NCI-H2196 treated with DMSO at 0.1 percent for 48 hours (cell line): ENCODE measurements at regions not wholly inside any gene's neighbourhood (a gene's known extent, or its start where the extent isn't known, plus 50 kb on each side); places are given as distances from the start of the nearest gene placed in this dataset.
A peak's percentile ranks its signal among the peaks of the same experiment; 100 is the strongest.
"Not testable (repeated sequence)": the region's sequence is repeated elsewhere in the genome, so short reads cannot be mapped to it uniquely, and the experiment has no call there.

Experiments
- DNase-seq: peaks from one replicate; lab custom pipeline; 2025; ENCODE audit not compliant: unreplicated experiment; lab: John Stamatoyannopoulos, UW

GRCh38 chr6:4274382-4275082 lies 139.2 kb upstream of the ECI2 start:
- DNase-seq, result no peak

DNA sequence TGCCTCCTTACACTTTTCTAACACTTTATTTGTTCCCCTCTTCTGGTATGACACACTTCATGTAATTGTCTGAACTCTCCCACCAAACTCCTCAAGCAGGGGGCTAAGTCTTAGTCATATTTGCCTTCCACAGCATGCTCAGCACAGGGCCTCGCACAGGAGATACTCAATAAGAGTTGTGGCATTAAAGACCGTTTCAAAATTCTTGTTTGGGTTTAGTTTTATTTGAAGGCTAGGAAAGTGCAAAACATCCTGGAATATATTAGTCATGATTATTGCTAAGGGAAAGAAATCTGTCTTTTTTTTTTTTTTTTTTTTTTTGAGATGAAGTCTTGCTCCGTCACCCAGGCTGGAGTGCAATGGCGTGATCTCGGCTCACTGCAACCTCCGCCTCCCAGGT lies 137.6 kb upstream of the ECI2 start:
- DNase-seq, result no peak

GRCh38 chr6:4271761-4272470 lies 136.5 kb upstream of the ECI2 start:
- no peak for DNase-seq

DNA sequence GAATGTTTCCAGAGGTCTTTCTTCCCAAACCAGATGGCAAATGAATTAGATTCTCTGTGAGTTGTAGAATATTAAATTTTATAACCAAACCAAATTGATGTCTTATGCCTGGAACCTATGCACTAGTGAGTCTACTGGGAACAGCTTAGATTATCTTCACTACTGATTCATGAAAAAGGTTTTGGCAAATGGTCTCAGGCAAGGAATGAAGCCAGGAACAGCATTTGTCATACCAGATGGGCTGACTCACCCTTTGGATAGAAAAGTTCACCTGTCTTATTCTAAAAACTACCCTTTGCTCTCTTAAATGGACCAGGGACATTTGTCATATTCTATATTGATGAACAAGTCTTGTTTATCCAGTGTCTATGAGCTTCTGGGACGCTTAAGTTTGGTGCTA lies 135.4 kb upstream of the ECI2 start:
- DNase-seq, result no peak

DNA sequence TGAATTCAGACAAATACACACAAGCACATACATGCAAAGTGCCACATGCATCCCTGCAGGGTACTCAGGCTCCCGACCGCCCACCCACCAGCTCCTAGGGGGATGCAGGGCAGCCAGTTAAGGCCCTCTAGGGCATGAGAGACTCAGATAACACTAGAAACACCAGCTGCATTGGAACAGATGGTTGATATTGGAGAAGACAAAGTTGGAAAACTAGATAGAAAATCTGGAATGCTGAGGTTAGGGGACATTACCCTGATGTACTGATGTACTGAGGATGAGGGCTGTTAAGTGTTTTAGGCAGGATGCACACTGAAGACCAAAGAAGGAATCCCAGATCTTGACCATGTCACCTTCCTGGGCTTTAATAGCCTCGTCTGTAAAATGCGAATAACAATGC lies 134.6 kb upstream of the ECI2 start:
- DNase-seq, result no peak

- no peak for DNase-seq
These were observed 132.8 kb upstream of the ECI2 start for GRCh38 chr6:4268171-4268570.

DNA sequence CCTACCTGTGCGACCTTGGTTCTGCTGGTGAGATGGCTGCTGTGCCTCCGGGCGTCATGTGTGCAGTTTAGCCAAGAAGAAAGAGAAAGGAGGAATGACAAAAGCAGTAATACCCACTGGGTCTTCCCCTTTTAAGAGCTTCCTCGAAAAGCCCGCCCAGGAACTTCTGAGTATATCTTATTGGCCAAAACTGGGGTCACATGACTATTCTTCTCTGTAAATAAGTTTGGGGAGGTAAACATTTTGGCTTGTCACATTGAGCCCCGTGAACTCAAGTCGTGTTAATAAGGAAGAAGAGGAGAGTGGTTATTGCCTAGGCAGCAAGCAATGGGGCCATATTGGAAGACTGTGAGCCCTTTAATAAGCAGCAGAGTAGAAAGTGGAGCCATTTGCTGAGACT lies 130.4 kb upstream of the ECI2 start:
- DNase-seq, result no peak

GRCh38 chr6:4264601-4265000 lies 129.2 kb upstream of the ECI2 start:
- no peak for DNase-seq

- DNase-seq, result no peak
These were observed 128.7 kb upstream of the ECI2 start for GRCh38 chr6:4264081-4264480.

- DNase-seq, result no peak
These were observed 127.2 kb upstream of the ECI2 start for GRCh38 chr6:4262526-4262925.

GRCh38 chr6:4259391-4259790 lies 124.0 kb upstream of the ECI2 start:
- no peak for DNase-seq

DNA sequence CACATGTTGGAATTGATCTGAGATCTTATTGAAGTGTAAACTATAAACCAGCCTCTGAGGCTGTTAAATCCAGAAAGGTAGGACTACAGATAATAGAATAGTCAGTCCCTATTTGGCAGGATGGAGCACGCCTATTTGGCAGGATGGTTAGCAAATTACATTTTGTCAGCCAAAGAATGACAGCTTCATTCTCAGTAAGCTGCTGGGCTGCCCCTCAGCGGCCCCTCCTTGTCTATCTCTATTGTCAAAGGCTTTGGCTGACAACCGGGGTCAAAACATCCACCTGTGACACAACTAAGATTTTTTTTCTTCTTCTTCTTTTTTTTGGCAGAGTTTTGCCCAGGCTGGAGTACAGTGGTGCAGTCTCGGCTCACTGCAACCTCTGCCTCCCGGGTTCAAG lies 123.4 kb upstream of the ECI2 start:
- DNase-seq, result no peak

DNA sequence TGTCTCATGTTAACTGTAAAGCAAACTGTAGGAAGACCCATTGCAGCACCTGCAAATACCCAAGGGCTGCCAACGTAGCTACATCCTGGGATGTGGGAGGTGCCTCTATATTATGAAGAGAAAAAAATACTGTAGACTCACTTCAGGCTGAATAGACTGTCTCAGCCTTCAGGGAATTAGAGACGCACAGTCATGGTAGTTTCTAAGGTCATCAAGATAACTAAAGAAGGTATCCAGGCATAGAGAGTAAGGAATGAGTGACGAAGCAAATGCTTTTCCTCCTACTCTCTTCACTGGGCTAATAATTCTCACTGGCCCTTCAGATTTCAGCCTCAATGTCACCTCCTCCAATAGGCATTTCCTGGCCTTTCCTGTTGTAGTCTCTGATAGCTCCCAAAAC lies 121.6 kb upstream of the ECI2 start:
- DNase-seq, result no peak

GRCh38 chr6:4253604-4254231 lies 118.3 kb upstream of the ECI2 start:
- DNase-seq, result peak; percentile 14

DNA sequence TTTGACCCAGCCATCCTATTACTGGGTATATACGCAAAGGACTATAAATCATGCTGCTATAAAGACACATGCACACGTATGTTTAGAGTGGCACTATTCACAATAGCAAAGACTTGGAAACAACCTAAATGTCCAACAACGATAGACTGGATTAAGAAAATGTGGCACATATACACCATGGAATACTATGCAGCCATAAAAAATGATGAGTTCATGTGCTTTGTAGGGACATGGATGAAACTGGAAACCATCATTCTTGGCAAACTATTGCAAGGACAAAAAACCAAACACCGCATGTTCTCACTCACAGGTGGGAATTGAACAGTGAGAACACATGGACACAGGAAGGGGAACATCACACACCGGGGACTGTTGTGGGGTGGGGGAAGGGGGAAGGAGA lies 117.1 kb upstream of the ECI2 start:
- DNase-seq, result not testable (repeated sequence)

DNA sequence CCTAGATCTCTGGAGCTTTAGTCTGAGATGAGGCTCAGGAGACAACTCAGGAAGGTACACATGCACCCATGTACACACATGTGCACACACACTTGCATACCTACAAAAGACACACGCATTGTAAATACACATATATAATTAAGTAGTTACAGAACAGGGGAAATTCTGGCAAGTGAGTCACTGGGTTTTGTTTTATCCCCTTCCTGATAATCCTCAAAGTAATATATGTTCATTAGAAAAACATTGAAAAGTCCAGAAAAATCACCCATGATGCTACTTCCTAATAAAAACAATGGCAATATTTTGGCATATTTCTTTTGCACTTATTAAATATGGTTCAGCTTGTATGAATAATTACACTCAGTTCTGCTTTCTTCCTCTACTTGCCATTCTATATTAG lies 115.3 kb upstream of the ECI2 start:
- DNase-seq, result no peak

GRCh38 chr6:4243832-4244231 lies 108.5 kb upstream of the ECI2 start:
- DNase-seq, result not testable (repeated sequence)

GRCh38 chr6:4243237-4243636 lies 107.9 kb upstream of the ECI2 start:
- DNase-seq, result no peak

DNA sequence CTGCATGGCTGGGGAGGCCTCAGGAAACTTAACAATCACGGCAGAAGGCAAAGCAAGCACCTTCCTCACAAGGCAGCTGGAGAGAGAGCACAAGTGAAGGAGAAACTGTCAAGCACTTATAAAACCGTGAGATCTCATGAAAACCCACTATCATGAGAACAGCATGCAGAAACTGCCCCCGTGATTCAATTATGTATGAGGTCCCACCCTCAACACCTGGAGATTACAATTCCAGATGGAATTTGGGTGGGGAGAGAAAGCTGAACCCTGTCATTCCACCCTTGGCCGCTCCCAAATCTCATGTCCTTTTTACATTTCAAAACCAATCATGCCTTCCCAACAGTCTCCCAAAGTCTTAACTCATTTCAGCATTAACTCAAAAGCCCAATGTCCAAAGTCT lies 107.2 kb upstream of the ECI2 start:
- no peak for DNase-seq

DNA sequence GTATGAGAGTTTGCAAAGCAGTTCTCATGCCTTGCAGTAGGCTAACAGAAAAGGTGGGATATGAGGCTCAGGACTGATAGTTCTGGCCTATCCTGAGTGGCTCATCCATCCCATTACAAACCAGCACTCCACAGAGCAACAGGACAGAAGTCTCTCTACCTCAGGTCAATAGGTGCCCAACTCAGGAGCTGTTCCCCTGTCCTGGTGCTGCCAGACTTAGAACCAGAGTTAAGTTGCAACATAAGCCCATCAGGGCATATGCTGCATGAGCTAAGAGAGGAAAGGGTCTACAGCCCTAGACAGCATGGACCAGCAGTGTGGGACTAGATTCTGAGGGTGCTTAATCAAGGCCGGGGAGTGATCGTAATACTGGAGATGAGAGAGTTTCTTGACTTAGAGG lies 104.8 kb upstream of the ECI2 start:
- no peak for DNase-seq

GRCh38 chr6:4225161-4225872 lies 89.9 kb upstream of the ECI2 start:
- DNase-seq, result no peak
